GM18498 (cell line): ENCODE measurements at regions not wholly inside any gene's neighbourhood (a gene's known extent, or its start where the extent isn't known, plus 50 kb on each side); places are given as distances from the start of the nearest gene placed in this dataset.

ENCODE experiments used
- ATAC-seq: cut with Tn5 transposase; IDR thresholded peaks from one replicate; pipeline ENCODE4 v1.9.1; 2021; ENCODE audit warnings: mild to moderate bottlenecking, moderate library complexity; ENCODE audit not compliant: unreplicated experiment

GRCh38 chr15:39473298-39473947 is 107.5 kb upstream of the THBS1 start:
- no peak for ATAC-seq

- ATAC-seq: no peak
These were observed 106.2 kb upstream of the THBS1 start for GRCh38 chr15:39474657-39475056.

- no peak for ATAC-seq
These were observed 101.9 kb upstream of the THBS1 start for GRCh38 chr15:39478996-39479395.

GRCh38 chr15:39479911-39480310 is 101.0 kb upstream of the THBS1 start:
- no peak for ATAC-seq

- no peak for ATAC-seq
These were observed 98.4 kb upstream of the THBS1 start for GRCh38 chr15:39482459-39482858.

- ATAC-seq: no peak
These were observed 94.0 kb upstream of the THBS1 start for GRCh38 chr15:39486621-39487457.

- ATAC-seq: no peak
These were observed 93.5 kb upstream of the THBS1 start for GRCh38 chr15:39487458-39487735.

- ATAC-seq: no peak
These were observed 92.4 kb upstream of the THBS1 start for GRCh38 chr15:39488516-39488915.

GRCh38 chr15:39488961-39489360 is 91.9 kb upstream of the THBS1 start:
- no peak for ATAC-seq

- ATAC-seq: no peak
These were observed 89.6 kb upstream of the THBS1 start for GRCh38 chr15:39491115-39491885.

GRCh38 chr15:39491886-39492490 is 88.9 kb upstream of the THBS1 start:
- ATAC-seq: no peak

GRCh38 chr15:39493424-39494067 is 87.3 kb upstream of the THBS1 start:
- no peak for ATAC-seq

GRCh38 chr15:39494462-39494861 is 86.4 kb upstream of the THBS1 start:
- no peak for ATAC-seq

GRCh38 chr15:39495871-39496840 is 84.7 kb upstream of the THBS1 start:
- no peak for ATAC-seq

- no peak for ATAC-seq
These were observed 83.7 kb upstream of the THBS1 start for GRCh38 chr15:39497016-39497758.

GRCh38 chr15:39497759-39498565 is 82.9 kb upstream of the THBS1 start:
- ATAC-seq: no peak

GRCh38 chr15:39498629-39499028 is 82.2 kb upstream of the THBS1 start:
- ATAC-seq: no peak

GRCh38 chr15:39499042-39499441 is 81.8 kb upstream of the THBS1 start:
- no peak for ATAC-seq
